HG03103 (cell line): ENCODE measurements at regions not wholly inside any gene's neighbourhood (a gene's known extent, or its start where the extent isn't known, plus 50 kb on each side); places are given as distances from the start of the nearest gene placed in this dataset.
"Not testable (repeated sequence)": the region's sequence is repeated elsewhere in the genome, so short reads cannot be mapped to it uniquely, and the experiment has no call there.

ENCODE experiments used
- ATAC-seq: cut with Tn5 transposase; IDR thresholded peaks from one replicate; pipeline ENCODE4 v1.9.1; 2021; ENCODE audit warnings: low read depth; ENCODE audit not compliant: unreplicated experiment

- ATAC-seq: not testable (repeated sequence)
Observed at GRCh38 chr1:146521804-146522203, 293.0 kb upstream of the NOTCH2NLA start.

DNA sequence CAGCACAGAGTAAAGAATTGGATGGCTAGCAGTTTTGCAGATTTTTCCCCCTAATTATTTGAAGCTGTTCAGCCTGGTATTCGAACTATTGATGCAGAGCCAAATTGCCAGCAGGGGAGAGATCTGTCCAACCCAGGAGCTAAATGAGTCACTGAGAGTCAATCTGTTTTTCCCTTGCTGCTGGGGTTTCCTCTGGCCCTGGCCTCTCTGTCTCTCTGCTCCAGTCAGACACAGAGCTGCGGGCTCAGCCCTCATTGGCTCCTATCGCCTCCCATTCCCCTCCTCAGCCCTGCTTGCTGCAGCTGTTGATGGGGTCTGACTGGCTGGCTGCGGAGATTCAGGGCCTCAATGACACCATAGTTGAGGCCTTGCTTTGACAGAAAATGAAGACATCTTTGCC is 284.9 kb upstream of the NOTCH2NLA start:
- not testable (repeated sequence) for ATAC-seq

- ATAC-seq: not testable (repeated sequence)
Observed at GRCh38 chr1:146511047-146511777, 282.4 kb upstream of the NOTCH2NLA start.

DNA sequence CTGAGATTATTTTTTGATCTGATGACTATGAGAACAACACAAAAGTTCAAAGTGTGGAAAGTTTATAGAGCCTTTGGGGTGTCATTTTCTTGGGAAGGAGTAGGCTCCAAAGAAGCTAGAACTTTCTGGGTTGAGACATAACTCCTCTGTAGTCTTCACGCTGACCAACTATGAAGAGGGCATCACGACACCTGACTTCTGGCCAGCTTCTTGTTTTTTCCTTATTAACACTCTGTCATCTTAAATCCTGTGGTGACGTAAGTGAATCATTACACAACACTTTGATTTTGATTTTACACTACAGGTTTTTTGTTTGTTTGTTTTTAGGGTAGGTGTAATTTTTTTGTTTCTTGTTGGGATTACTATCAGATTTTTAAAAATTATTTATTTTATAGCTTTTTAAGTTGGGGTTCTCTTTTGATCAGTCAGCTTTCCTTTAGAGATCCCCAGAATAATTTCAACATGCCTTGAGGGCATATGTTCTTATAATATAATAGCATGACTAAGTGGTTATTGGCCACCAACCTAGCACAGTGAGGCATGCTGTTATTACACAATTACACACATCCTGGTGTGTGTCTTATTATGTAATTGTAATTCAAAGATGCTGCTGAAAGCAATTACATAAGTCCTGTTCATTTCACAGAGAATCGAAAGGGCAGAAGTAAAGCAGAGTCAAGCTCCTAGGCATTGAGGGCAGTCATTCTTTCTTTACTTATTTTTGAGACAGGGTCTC is 281.6 kb upstream of the NOTCH2NLA start:
- ATAC-seq: not testable (repeated sequence)

DNA sequence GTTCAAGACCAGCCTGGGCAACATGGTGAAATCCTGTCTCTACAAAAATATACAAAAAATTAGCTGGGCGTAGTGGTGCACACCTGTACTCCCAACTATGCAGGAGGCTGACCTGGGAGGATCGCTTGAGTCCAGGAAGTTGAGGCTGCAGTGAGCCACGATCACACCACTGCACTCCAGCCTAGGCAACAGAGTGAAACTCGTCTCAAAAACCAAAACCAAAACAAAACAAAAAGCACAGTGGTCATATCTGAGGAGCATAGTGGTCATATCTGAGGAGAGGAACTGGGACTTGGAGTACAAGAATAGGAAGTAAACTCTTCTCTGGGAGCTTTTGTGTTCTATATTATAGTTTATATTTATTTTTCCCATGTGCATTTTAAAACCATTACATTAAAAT is 275.3 kb upstream of the NOTCH2NLA start:
- not testable (repeated sequence) for ATAC-seq

DNA sequence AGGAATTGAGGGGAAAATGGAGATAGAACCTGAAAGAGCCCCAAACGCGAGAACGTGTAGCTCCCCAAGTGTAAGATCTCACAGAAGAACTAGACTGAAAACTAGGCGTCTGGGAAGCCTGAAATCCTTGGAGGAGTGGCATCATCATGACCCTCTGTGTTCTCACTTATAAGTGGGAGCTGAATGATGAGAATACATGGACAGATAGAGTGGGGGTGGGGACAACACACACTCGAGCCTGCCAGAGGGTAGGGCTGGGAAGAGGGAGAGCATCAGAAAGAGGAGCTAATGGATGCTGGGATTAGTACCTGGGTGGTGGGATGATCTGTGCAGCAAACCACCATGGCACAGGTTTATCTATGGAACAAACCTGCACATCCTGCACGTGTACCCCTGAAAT is 258.7 kb upstream of the NOTCH2NLA start:
- ATAC-seq: not testable (repeated sequence)

DNA sequence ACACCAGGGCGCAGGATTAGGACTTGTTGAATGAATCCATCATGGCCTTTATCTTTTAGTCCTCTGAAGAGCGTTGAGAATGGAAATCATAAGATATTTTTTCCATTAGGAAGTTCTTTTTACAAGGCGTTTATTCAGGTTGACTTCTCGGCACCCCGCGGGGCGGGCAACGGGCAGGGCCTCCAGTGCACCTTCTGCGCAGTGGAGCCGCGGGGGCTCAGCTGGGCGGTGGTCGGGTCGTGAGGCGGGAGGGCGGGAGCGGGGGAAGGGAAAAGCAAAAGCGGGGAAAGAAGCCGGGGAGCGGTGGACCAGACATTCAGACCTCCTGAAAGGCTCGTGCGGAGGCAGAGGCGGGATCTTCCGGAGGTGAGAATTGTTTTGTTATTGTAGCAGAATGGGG is 258.3 kb upstream of the NOTCH2NLA start:
- not testable (repeated sequence) for ATAC-seq

DNA sequence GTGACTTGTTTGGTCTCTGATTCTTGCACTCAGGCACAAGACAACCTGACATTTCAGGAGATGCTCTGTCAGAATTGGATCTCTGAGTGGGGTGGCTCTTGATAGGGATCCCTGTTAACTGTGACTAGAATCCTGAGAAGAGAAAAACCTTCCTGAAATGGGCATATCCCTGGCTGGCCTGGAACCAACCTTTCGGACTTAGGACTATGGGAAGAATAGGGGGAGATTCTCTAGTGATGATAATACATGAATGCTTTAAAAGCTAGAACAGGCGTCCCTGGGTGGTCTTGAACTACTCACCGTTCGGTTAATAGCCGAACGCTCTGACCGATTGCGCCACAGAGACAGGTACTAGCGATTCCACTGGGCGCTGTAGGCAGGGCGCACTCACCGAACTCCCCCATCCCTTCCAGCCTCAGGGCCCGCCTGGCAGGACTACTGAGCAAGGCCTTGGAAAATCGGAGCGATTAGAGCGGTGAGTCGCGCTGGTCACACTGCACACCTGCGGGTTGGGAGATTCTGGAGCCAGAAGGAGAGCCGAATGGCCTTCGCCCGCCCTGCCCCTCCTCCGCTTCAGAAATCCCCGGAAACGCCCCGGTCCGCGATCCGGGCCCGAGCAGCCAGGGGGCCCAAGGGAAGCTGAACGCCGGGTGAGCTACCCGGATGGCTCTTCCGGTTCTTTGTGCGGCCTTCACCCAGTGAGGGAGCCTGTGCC is 257.6 kb upstream of the NOTCH2NLA start:
- not testable (repeated sequence) for ATAC-seq

DNA sequence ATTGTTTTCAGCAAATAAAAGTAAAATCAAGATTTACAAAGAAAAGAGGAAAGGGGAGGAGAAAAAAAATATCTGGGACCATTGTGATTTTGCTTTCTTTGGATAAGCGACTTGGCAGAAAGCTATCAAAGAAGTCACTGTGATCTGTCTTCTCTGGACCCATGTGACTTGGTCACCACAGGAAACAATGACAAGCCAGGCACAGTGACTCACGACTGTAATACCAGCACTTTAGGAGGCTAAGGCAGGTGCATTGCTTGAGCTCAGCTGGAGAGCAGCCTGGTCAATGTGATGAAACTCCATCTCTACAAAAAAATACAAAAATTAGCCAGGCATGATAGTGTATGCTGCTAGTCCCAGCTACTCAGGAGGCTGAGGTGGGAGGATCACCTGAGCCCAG is 255.4 kb upstream of the NOTCH2NLA start:
- not testable (repeated sequence) for ATAC-seq

DNA sequence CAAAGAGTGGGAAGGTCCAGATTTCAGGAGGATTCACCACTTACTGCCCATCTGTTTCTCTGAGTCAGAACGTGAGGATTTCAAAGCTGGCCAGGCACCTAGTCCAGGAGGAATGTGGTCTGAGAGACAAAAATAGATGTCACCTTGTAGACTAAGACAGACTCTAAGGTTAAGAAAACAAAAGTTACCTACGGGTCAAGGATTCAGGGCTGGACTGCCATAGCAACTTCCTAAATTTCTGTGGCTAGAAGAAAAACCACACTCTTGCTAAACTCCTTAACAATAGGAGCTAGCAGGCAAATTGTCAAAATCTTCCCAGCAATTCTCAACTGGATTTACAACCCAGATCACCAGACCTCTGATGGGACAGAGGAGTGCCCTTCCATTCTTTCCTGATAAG is 250.4 kb upstream of the NOTCH2NLA start:
- ATAC-seq: not testable (repeated sequence)

DNA sequence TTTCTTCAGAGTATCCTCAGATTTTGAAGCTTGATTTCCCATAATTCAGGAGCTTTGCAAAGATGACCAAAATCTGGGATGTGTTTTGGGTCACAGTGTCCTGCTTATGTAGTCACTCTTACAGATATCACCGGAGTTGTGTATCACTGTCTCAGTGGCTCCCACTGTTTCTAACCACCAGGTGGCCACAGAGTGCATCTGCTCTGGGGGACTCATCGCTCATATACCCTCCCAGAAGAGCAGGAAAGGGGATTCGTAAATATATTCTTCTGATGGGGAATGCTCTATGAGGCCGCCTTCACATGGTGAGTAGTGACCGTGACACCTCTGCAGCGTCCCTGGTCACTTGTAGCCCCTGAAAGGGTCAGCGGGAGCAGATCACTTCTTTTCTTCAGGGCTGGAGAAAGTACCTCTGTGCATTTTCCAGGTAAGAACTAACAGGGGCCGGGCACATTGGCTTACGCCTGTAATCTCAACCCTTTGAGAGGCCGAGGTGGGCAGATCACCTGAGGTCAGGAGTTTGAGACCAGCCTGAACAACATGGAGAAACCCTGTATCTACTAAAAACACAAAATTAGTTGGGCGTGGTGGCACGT is 249.4 kb upstream of the NOTCH2NLA start:
- not testable (repeated sequence) for ATAC-seq

- ATAC-seq: not testable (repeated sequence)
Observed at GRCh38 chr1:146475086-146475485, 246.3 kb upstream of the NOTCH2NLA start.

GRCh38 chr1:146474216-146474615 is 245.4 kb upstream of the NOTCH2NLA start:
- ATAC-seq: not testable (repeated sequence)

DNA sequence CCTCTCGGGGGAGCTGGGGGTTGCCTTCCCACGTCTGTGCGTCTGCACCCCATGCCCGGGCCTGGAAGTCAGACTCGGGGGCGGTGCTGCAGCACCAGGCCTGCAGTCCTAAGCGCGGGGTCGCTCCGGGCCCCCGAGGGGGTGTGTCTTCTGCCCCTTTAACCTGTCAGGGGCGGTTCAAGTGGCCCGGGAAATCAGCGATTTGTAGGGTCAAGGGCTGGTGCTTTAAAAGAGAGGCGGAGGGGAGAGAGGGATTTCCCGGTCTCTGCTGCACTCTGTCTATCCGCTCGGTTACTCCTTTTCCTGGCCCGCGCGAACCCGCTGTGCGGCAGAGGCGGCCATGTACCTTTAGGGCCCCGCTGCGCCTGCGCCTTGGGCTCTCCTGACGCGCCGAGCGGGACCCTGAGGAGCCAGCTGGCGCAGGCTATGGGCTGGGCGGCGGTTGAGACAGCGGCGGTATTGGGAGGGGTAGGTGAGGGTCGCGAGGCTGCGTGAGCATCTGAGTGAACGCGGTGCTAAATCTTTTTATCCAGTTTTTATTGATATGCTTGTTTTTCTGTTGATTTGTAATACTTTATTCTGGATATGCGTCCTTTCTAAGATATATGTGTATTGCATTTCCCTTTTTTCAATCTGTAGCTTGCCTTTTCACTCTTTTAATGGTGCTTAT is 243.5 kb upstream of the NOTCH2NLA start:
- not testable (repeated sequence) for ATAC-seq

DNA sequence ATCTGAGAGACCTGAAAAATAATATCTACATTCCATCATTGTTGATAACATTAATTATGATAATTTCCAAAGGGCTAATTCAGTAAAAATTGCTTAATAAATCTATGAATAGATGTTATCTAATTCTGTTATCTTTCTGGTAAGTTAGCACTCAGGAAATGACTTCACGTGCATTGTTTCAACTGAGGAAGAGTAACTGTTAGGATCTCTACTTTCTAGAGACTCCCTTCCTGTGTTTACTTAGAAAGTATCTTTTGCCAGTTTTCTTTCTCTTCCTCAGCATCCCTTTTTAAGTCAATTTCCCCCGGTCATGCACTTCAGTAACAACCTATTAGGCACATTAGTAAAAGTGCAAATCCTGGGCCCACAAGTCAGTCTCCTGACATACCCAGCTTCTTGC is 231.1 kb upstream of the NOTCH2NLA start:
- not testable (repeated sequence) for ATAC-seq

DNA sequence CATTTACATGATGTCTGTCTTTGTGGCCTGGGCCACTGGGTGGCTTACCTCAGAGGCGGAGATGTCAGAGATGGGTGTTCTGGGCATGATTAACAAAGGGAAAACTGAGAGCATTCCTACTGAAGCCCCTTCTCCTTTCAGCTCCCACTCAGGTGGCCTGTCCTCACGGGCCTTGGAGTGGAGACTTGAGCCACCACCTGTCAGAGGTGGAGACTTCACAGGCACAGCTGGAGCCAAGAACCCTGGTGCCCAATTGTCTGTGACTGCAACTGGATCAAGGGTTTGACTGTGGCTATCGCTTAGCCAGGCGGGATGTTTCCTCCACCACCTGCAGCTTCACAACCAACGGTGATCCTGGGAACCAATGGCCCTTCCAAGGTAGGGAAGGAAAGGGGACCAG is 230.5 kb upstream of the NOTCH2NLA start:
- ATAC-seq: not testable (repeated sequence)

GRCh38 chr1:146448877-146449246 is 220.0 kb upstream of the NOTCH2NLA start:
- not testable (repeated sequence) for ATAC-seq

DNA sequence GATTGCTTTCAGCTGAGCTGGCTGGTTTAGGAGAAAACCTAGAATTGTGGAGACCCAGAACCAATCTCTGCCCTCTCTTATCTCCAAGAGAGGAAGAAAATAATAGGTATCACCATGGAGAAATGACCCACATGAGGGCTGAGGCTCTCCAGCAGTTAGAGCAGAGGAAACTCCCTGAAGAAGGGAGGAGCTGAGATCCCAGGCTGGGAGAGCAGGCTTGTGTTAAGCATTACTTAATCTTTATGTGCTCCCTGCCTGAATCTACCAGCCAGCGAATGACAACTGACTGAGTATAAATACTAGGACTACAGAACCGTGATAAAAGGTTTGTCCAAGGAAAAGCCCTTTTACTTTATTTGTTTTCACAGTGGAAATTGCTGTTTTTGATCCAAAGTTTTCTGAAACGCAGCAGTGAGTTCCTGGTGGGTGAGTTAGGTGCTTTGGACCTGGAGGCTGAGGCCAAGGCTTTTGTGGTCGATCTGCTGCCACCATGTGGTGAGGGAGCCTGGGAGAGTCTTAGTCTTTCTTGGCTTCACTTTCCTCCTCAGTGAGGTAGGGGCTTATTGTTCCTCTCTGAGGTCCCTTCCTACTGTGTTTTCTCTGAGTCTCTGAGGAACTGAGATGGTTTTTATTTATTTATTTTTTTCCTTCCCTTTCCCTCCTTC is 219.5 kb upstream of the NOTCH2NLA start:
- not testable (repeated sequence) for ATAC-seq

DNA sequence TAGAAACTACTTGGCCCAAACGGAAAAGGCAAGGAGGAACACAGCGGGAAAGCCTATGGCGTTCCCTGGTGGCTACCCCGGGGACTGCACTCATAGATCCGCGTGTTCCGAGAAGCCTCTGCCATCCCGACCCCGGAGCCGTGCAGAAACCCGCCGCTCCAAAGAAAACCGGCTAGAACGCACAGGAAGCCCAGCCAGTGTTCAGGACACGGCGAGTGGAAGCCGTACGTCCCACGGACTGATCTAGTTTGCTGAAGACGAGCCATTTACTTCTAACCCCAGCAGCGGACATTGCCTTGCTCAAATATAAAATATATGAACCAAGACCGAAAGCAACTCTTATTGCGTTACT is 215.0 kb upstream of the NOTCH2NLA start:
- ATAC-seq: not testable (repeated sequence)
